Thoracic aorta (tissue), 2 donors: ENCODE measurements at regions not wholly inside any gene's neighbourhood (a gene's known extent, or its start where the extent isn't known, plus 50 kb on each side); places are given as distances from the start of the nearest gene placed in this dataset.
"Not testable (repeated sequence)": the region's sequence is repeated elsewhere in the genome, so short reads cannot be mapped to it uniquely, and the experiment has no call there.

Experiments used
- ATAC-seq: fragments of 150-250 bp; one replicate; pipeline ENCODE4 v1.8.0; 2017; ENCODE audit warnings: low read depth; ENCODE audit not compliant: insufficient number of reproducible peaks, low FRiP score
- DNase-seq: peaks from one replicate; pipeline ENCODE4 v3.0.0-alpha.2; 2020; ENCODE audit warnings: low spot score
- H3K27ac ChIP-seq, 2 donors: fragments of 200-600 bp; sonication (generic); 1 replicate in 1 of 2; 2 replicates in 1 of 2; pipeline ENCODE4 v1.5.1; 2016; ENCODE audit warnings: mild to moderate bottlenecking in 2 of 2, moderate library complexity in 2 of 2
- H3K27me3 ChIP-seq: fragments of 200-600 bp; sonication (generic); replicated peaks from 2 replicates; pipeline ENCODE4 v1.6.0; 2016; ENCODE audit warnings: mild to moderate bottlenecking; ENCODE audit not compliant: insufficient read depth
- H3K36me3 ChIP-seq: fragments of 200-600 bp; sonication (generic); one replicate; pipeline ENCODE4 v1.5.1; 2016
- H3K4me1 ChIP-seq, 2 donors: fragments of 200-600 bp; sonication (generic); 1 replicate in 1 of 2; 2 replicates in 1 of 2; pipeline versions ENCODE4 v1.5.1 to v1.6.0; 2016; ENCODE audit warnings: low read depth in 2 of 2, mild to moderate bottlenecking in 1 of 2; ENCODE audit not compliant: control insufficient read depth in 1 of 2
- H3K4me3 ChIP-seq: fragments of 200-600 bp; sonication (generic); 2 replicates; pipeline ENCODE4 v1.5.1; 2016; ENCODE audit warnings: mild to moderate bottlenecking
- H3K9me3 ChIP-seq: fragments of 200-600 bp; sonication (generic); 2 replicates; pipeline ENCODE4 v1.5.1; 2016
- TF ChIP-seq, protein P1 (sequence below): fragments of 200-600 bp; sonication (generic); IDR thresholded peaks from one replicate; pipeline ENCODE4 v1.5.1; 2019; ENCODE audit warnings: antibody characterized with exemption

DNA sequence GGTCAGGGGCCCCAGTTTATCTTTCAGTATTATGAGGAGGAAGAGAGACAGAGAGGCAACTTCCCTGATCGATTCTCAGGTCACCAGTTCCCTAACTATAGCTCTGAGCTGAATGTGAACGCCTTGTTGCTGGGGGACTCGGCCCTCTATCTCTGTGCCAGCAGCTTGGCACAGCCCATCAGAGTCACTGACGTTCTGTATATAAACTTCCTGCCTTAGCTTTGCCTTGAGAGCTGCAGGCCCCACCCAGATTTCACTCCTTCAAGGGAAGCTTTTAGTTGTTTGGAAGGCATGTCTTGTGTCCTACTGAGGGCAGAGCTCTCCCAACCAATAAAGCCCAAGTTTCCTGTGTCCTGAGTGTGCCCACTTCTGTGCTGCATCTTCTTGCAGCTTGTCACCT is 242.5 kb upstream of the PRSS58 start:
- no peaks in the 10 kb centered on the region for H3K9me3 ChIP-seq
- ATAC-seq (no peak), DNase-seq (no peak)
- no peaks in the 10 kb centered on the region for H3K36me3 ChIP-seq
- no peak overlapping the region for H3K4me3 ChIP-seq
- no peaks in the 10 kb centered on the region for H3K27me3 ChIP-seq
- H3K27ac ChIP-seq = no peak overlapping the region
- H3K4me1 ChIP-seq = peaks cover 0 to 4% of the 10 kb centered on the region in 2 donors
- TF ChIP-seq, protein P1, sequence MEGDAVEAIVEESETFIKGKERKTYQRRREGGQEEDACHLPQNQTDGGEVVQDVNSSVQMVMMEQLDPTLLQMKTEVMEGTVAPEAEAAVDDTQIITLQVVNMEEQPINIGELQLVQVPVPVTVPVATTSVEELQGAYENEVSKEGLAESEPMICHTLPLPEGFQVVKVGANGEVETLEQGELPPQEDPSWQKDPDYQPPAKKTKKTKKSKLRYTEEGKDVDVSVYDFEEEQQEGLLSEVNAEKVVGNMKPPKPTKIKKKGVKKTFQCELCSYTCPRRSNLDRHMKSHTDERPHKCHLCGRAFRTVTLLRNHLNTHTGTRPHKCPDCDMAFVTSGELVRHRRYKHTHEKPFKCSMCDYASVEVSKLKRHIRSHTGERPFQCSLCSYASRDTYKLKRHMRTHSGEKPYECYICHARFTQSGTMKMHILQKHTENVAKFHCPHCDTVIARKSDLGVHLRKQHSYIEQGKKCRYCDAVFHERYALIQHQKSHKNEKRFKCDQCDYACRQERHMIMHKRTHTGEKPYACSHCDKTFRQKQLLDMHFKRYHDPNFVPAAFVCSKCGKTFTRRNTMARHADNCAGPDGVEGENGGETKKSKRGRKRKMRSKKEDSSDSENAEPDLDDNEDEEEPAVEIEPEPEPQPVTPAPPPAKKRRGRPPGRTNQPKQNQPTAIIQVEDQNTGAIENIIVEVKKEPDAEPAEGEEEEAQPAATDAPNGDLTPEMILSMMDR = no peak

DNA sequence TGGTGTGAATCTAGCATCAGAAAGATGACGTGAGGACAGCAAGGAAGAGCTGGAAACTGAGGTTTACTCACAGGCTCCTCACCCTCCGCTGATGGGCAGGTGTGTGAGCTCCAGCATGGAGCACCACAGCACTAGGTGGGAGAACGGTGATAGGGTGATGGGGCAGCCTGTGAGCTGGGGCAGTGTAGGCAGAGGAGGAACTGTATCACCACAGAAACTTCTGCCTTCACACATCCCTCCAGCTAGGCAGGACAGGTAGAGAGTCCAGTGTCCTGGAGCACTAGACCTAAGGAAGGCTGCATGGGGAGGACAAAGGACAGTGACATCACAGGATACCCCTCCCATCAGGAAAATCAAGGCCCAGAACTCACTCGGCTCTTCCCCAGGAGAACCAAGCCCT is 241.8 kb upstream of the PRSS58 start:
- Histone ChIP-seq H3K4me1 (peaks cover 0 to 4% of the 10 kb centered on the region in 2 donors), H3K4me3 (no peak overlapping the region), H3K27ac (no peak overlapping the region), H3K27me3 (no peaks in the 10 kb centered on the region), H3K9me3 (no peaks in the 10 kb centered on the region), H3K36me3 (no peaks in the 10 kb centered on the region)
- TF ChIP-seq, protein P1 = no peak
- DNase-seq (no peak), ATAC-seq (no peak)

DNA sequence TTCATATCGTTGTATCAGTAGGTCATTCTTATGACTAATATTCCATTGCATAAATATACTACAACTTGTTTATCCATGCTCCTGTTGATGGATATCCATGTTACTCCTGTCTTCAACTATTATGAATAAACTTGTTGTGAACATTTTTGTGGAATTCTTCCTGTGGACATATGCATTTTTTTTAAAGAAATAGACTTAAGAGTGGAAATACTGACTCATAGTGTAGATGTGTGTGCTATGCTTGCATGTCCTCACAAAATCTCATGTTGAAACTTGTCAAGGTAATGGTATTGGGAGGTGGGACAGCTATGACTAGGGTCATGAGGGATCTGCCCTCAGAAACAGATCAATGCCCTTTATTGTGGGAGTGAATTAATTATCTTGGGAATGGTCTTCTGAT is 240.5 kb upstream of the PRSS58 start:
- TF ChIP-seq, protein P1 = no peak

GRCh38 chr7:142496545-142496991 is 238.7 kb upstream of the PRSS58 start:
- ATAC-seq (no peak), DNase-seq (no peak)
- TF ChIP-seq, protein P1 = peak; percentile 47
- no peaks in the 10 kb centered on the region for H3K9me3 ChIP-seq
- H3K36me3 ChIP-seq = no peaks in the 10 kb centered on the region
- H3K4me1 ChIP-seq = peaks cover 0 to 4% of the 10 kb centered on the region in 2 donors
- H3K27ac ChIP-seq = no peak overlapping the region
- H3K4me3 ChIP-seq = no peak overlapping the region
- H3K27me3 ChIP-seq = no peaks in the 10 kb centered on the region

More for the DNA sequence above, 240.5 kb upstream of the PRSS58 start:
- no peak for ATAC-seq
- H3K4me1 ChIP-seq = peaks cover 0 to 4% of the 10 kb centered on the region in 2 donors
- no peaks in the 10 kb centered on the region for H3K27me3 ChIP-seq
- H3K9me3 ChIP-seq = no peaks in the 10 kb centered on the region
- no peak for DNase-seq
- no peak overlapping the region for H3K27ac ChIP-seq
- no peak overlapping the region for H3K4me3 ChIP-seq
- no peaks in the 10 kb centered on the region for H3K36me3 ChIP-seq

- ATAC-seq, H3K27me3 ChIP-seq, H3K9me3 ChIP-seq, DNase-seq, H3K4me3 ChIP-seq, H3K36me3 ChIP-seq, H3K27ac ChIP-seq, H3K4me1 ChIP-seq: not testable (repeated sequence)
Observed at GRCh38 chr7:142495879-142496278, 238.0 kb upstream of the PRSS58 start.

- not testable (repeated sequence) for H3K27ac ChIP-seq, H3K36me3 ChIP-seq, H3K4me1 ChIP-seq, ATAC-seq, H3K9me3 ChIP-seq, H3K27me3 ChIP-seq, H3K4me3 ChIP-seq, DNase-seq
Observed at GRCh38 chr7:142495301-142495700, 237.4 kb upstream of the PRSS58 start.
